Skeletal muscle cell (primary cell): ENCODE measurements at regions not wholly inside any gene's neighbourhood (a gene's known extent, or its start where the extent isn't known, plus 50 kb on each side); places are given as distances from the start of the nearest gene placed in this dataset.

Source experiments
- DNase-seq: peaks from one replicate; pipeline ENCODE4 v3.0.0-alpha.2; 2010; ENCODE audit warnings: low read depth
- H3K4me3 ChIP-seq: 2 replicates; pipeline ENCODE4 v1.5.1; 2011; ENCODE audit warnings: low read depth, mild to moderate bottlenecking, control low read depth, low read length, moderate library complexity

- no peak overlapping the region for H3K4me3 ChIP-seq
- no peak for DNase-seq
Observed at GRCh38 chr21:19810779-19811178, 1187.4 kb upstream of the NCAM2 start.

GRCh38 chr21:19830446-19830845 lies 1167.8 kb upstream of the NCAM2 start:
- DNase-seq, result no peak

GRCh38 chr21:19832551-19832950 lies 1165.7 kb upstream of the NCAM2 start:
- DNase-seq, result no peak
- no peak overlapping the region for H3K4me3 ChIP-seq

More at GRCh38 chr21:19830446-19830845, 1167.8 kb upstream of the NCAM2 start:
- H3K4me3 ChIP-seq, result no peak overlapping the region

GRCh38 chr21:19833082-19833481 lies 1165.1 kb upstream of the NCAM2 start:
- H3K4me3 ChIP-seq, result no peak overlapping the region
- no peak for DNase-seq

- no peak overlapping the region for H3K4me3 ChIP-seq
- DNase-seq, result no peak
Observed at GRCh38 chr21:19842601-19843000, 1155.6 kb upstream of the NCAM2 start.

- H3K4me3 ChIP-seq, result no peak overlapping the region
- no peak for DNase-seq
Observed at GRCh38 chr21:19844334-19844733, 1153.9 kb upstream of the NCAM2 start.

- DNase-seq, result no peak
- no peak overlapping the region for H3K4me3 ChIP-seq
Observed at GRCh38 chr21:19850157-19850556, 1148.1 kb upstream of the NCAM2 start.

- H3K4me3 ChIP-seq, result no peak overlapping the region
- DNase-seq, result no peak
Observed at GRCh38 chr21:19853061-19853460, 1145.1 kb upstream of the NCAM2 start.

GRCh38 chr21:19853709-19854575 lies 1144.3 kb upstream of the NCAM2 start:
- no peak overlapping the region for H3K4me3 ChIP-seq
- DNase-seq, result no peak

GRCh38 chr21:19855522-19855921 lies 1142.7 kb upstream of the NCAM2 start:
- no peak overlapping the region for H3K4me3 ChIP-seq
- no peak for DNase-seq

- no peak overlapping the region for H3K4me3 ChIP-seq
- DNase-seq, result no peak
Observed at GRCh38 chr21:19864476-19864875, 1133.7 kb upstream of the NCAM2 start.

GRCh38 chr21:19870682-19871081 lies 1127.5 kb upstream of the NCAM2 start:
- no peak for DNase-seq
- no peak overlapping the region for H3K4me3 ChIP-seq

- H3K4me3 ChIP-seq, result no peak overlapping the region
- no peak for DNase-seq
Observed at GRCh38 chr21:19874521-19874920, 1123.7 kb upstream of the NCAM2 start.

GRCh38 chr21:19878133-19878532 lies 1120.1 kb upstream of the NCAM2 start:
- DNase-seq, result no peak

GRCh38 chr21:19899645-19900044 lies 1098.6 kb upstream of the NCAM2 start:
- DNase-seq, result no peak
- no peak overlapping the region for H3K4me3 ChIP-seq

More at GRCh38 chr21:19878133-19878532, 1120.1 kb upstream of the NCAM2 start:
- no peak overlapping the region for H3K4me3 ChIP-seq

- no peak for DNase-seq
- no peak overlapping the region for H3K4me3 ChIP-seq
Observed at GRCh38 chr21:19900149-19900548, 1098.1 kb upstream of the NCAM2 start.

GRCh38 chr21:19908390-19908789 lies 1089.8 kb upstream of the NCAM2 start:
- DNase-seq, result no peak
- H3K4me3 ChIP-seq, result no peak overlapping the region

GRCh38 chr21:19914028-19914427 lies 1084.2 kb upstream of the NCAM2 start:
- no peak for DNase-seq
- no peak overlapping the region for H3K4me3 ChIP-seq

- H3K4me3 ChIP-seq, result no peak overlapping the region
- no peak for DNase-seq
Observed at GRCh38 chr21:19921211-19921610, 1077.0 kb upstream of the NCAM2 start.

GRCh38 chr21:19922122-19922521 lies 1076.1 kb upstream of the NCAM2 start:
- DNase-seq, result no peak

GRCh38 chr21:19935467-19935866 lies 1062.7 kb upstream of the NCAM2 start:
- no peak overlapping the region for H3K4me3 ChIP-seq
- DNase-seq, result no peak

More at GRCh38 chr21:19922122-19922521, 1076.1 kb upstream of the NCAM2 start:
- no peak overlapping the region for H3K4me3 ChIP-seq
